ENCODE measurements at regions not wholly inside any gene's neighbourhood (a gene's known extent, or its start where the extent isn't known, plus 50 kb on each side); places are given as distances from the start of the nearest gene placed in this dataset.

DNA sequence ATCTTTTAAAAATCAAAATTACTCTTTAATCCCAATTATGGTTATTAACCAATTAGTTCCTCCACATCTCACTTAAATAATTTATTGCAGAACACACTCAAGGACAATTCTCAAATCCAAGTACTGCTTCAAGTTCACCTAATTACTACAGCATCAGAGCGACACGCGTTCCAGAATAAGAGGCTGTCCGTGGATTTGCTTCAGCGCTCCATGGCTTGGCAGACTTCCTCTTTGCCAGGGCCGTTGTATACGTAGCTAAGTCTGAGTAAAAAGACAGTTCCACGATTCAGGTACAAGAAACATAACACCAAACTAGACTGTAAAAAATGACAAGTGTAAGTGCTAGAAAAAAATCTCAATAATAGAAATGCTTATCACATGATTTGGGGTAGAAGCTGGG is 153.2 kb upstream of the MYT1L start:
- TF ChIP-seq, protein P1, sequence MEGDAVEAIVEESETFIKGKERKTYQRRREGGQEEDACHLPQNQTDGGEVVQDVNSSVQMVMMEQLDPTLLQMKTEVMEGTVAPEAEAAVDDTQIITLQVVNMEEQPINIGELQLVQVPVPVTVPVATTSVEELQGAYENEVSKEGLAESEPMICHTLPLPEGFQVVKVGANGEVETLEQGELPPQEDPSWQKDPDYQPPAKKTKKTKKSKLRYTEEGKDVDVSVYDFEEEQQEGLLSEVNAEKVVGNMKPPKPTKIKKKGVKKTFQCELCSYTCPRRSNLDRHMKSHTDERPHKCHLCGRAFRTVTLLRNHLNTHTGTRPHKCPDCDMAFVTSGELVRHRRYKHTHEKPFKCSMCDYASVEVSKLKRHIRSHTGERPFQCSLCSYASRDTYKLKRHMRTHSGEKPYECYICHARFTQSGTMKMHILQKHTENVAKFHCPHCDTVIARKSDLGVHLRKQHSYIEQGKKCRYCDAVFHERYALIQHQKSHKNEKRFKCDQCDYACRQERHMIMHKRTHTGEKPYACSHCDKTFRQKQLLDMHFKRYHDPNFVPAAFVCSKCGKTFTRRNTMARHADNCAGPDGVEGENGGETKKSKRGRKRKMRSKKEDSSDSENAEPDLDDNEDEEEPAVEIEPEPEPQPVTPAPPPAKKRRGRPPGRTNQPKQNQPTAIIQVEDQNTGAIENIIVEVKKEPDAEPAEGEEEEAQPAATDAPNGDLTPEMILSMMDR (conservative IDR thresholded peaks at IDR 0.05; ENCODE audit: low read depth, low read length) = no peak
- TF ChIP-seq POLR2A (IDR thresholded peaks at IDR 0.05; ENCODE audit: low read depth, low read length) = no peak
- TF ChIP-seq BHLHE40 (IDR thresholded peaks at IDR 0.05; ENCODE audit: low read depth, low read length) = no peak
- TF ChIP-seq CEBPB (IDR thresholded peaks at IDR 0.05; ENCODE audit: low read depth, low read length) = no peak
